GM19035 (cell line): ENCODE measurements at regions not wholly inside any gene's neighbourhood (a gene's known extent, or its start where the extent isn't known, plus 50 kb on each side); places are given as distances from the start of the nearest gene placed in this dataset.

Experiments used
- ATAC-seq: cut with Tn5 transposase; IDR thresholded peaks from one replicate; pipeline ENCODE4 v1.9.1; 2021; ENCODE audit not compliant: unreplicated experiment

DNA sequence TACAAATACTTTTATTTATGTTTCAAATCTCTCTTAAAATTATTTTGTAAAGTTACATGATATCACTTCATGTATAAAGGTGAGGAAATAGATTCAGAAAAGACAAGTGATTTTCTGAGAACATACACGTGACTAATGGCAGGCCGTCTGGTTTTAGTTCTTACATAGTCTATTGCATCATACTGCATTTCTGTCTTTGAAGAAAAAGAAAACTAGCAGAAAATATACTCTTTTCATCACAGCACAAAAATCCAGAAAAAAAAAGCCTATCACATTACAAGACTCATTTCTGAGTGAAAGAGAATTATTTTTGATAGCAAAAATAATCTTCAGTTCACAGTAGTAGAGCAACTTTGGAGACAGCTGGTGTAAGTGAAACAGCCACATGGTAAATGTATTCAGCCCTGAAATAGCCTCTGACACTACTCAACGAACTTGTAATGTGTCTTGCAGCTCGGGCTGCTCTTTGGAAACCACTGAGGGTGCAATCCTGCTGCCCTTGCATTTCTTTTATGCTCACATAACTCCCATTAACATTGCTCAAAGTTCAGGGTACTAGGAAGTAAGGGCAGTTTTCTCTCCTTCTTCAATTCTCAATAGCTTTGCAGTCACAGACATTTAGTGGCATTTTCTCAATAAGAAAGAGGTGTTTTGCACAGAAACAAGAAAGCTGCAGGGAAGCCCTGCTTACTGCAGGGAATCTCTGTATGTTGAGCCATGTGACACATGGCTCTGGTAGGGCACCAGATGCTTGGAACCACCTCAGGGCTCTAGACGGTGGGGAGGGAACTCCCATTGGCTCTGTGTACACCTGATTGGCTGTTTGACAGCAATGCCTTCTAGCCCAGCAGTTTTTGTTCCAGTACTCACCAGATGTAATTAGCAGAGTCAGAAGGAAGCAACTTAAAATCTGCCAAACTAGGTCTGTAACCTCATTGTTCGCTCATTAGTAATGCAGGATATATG lies 845.3 kb upstream of the PTPRD start:
- no peak for ATAC-seq

GRCh38 chr9:11469745-11470144 lies 856.9 kb upstream of the PTPRD start:
- ATAC-seq = no peak

DNA sequence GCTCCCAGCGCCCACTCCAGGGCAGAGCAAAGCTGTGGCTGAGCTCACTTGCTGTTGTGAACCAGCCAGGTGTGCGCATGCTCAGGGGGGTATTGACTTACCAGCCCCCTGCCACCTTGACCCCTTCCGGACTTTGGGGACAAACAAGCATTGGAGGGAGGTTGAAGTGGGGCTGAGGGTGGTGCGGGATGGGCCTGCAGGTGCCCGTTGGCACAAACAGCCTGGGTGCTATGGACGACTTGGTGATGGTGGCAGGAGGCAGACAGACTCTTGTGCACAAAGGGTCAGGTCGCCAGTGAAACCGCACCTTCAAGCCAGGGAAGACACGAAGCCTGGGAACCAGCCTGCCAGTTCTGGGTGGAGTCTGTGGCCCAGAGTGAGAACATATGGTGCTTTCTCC lies 858.5 kb upstream of the PTPRD start:
- ATAC-seq = no peak

DNA sequence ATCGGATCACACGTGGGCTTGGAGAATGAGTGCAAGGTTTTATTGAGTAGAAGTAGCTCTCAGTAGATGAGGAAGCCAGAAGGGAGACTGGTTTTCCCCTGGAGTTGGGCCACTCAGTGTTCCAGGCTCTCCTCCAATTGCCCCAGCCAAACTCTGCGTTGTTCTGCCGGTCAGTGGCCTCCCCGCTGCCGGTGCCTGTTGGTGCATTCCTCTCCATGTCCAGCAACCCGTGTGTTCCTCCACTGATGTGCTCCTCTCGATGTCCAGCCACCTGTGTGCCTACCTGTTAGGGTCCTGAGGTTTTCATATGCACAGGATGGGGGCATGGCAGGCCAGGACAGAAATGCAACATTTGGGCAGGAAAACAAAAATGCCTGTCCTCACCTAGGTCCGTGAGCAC lies 888.0 kb upstream of the PTPRD start:
- no peak for ATAC-seq

- ATAC-seq = no peak
Observed at GRCh38 chr9:11506980-11507379, 894.2 kb upstream of the PTPRD start.

DNA sequence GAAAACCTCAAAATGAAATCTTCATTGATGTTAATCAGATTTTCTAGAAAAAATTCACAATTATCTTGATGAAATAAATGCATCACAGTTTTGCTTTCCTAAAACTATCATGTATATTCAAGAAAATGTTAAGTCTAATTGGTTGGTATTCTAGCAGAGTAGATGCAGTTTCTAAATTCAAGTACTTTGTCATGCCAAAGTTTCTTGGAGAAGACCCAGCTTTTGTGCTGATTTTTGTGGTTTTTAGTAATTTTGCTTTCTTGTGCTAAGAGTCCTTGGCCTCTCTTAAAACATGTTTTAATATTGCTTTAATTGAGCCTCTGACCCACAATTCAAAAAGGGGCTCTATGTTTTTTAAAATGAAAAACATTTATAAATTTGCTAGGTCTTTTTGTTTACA lies 924.8 kb upstream of the PTPRD start:
- ATAC-seq = no peak

- ATAC-seq = no peak
Observed at GRCh38 chr9:11542781-11543180, 930.0 kb upstream of the PTPRD start.

GRCh38 chr9:11546231-11546630 lies 933.4 kb upstream of the PTPRD start:
- ATAC-seq = no peak

GRCh38 chr9:11549311-11549794 lies 936.6 kb upstream of the PTPRD start:
- no peak for ATAC-seq

GRCh38 chr9:11551106-11551505 lies 938.3 kb upstream of the PTPRD start:
- no peak for ATAC-seq

GRCh38 chr9:11558043-11558442 lies 945.2 kb upstream of the PTPRD start:
- no peak for ATAC-seq

DNA sequence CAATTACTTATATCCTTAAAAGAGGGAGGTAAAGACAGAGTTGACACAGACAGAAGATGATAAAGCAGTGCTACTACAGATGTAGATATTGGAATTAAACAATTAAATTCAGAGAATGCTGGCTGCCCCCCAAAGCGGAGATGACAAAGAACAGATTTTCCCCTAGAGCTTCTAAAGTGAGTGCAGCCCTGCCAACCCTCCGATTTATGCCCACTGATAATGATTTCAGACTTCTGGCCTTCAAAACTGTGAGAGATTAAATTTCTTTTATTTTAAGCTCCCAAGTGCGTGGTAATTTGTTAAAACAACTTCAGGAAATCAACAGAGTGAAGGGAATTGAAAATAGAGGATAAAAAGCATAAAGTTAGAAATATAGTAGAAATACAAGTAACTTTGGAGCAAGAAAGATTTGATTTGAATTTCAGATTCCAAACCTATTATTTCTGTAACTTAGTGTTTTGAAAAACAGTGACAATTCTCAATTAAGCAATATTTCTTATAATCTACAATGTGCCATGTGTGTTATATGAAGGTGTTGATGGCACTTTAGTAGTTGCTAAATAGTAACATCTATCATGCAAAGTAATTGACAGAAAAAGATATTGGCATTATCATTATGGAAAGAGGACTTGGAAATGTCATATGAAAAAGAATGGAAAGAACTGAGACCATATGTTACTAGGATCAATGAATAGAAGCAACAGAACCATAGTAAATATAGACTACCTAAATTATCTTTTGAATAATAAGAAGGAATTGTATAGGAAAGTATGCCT lies 946.4 kb upstream of the PTPRD start:
- no peak for ATAC-seq

DNA sequence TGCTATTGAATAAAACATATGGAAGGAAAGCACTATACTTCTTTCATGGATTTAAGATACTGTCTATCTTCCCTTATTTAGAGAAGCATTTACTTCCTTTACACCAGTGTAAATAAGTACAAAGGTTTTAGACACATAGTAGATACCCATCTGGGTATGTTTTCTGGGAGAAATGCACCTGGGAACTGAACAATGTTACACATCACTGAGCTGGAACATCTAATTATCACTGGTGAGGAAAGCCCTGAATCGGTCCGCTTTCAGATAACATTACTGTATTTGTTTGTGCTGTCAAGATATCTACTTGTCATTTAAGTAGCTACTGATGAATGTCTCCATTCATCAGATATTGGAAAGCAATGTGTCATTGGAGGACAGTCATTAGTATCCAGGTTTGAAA lies 964.7 kb upstream of the PTPRD start:
- no peak for ATAC-seq

GRCh38 chr9:11595756-11596155 lies 983.0 kb upstream of the PTPRD start:
- no peak for ATAC-seq

GRCh38 chr9:11618241-11618805 lies 1005.5 kb upstream of the PTPRD start:
- no peak for ATAC-seq

DNA sequence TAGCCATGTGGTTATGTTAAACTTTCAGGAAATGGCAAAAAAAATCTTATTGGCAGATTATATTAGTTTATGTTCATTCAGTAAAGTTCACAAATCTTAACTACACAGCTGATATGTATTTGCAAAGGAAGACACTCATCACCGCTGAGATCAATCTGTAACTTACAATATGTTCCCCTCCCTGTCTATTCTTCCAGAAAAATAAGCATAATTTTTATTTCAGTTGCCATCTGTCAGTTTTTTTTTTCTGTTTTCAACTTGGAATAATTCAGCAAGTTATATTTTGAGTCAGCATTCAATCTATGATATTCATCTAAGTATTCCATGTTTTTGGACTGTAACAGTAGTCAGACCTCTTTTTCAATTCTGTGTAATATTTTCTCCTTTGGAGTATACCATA lies 1019.9 kb upstream of the PTPRD start:
- no peak for ATAC-seq

DNA sequence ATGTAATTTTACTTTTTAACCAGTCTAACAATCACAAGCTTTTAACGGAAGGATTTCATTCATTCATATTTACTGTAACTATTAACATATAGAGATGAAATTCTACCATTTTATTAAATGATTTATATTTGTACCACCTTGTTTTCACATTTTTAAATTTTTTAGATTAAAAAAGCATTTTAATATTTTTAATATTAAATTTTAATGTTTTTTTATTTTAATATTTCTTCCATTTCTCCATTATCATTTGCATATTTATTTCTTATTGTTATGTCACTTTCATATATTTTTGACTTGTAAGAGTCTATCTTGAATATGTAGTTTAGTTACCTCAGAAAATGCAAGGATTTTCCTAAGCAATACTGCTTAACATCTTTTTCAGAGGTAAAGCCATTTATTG lies 1034.0 kb upstream of the PTPRD start:
- no peak for ATAC-seq

DNA sequence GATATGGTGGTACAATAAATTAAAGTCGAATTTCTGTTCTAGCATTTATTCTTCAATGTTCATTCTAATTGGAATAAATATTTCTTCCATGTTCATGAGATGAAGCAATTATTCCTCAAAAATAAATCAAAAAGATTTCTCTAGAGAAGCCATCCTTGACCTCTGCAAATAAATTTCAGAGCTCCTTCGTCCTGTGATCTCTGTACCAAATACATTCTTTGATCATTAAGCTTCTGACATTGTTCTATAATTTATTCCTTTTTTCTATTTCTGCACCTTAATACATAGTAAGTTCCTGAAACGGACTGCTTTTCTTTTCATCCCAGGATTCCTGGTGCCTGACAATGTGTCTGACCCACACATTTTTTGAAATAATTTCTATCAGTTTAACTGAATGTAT lies 1039.3 kb upstream of the TYRP1 start:
- ATAC-seq = no peak

DNA sequence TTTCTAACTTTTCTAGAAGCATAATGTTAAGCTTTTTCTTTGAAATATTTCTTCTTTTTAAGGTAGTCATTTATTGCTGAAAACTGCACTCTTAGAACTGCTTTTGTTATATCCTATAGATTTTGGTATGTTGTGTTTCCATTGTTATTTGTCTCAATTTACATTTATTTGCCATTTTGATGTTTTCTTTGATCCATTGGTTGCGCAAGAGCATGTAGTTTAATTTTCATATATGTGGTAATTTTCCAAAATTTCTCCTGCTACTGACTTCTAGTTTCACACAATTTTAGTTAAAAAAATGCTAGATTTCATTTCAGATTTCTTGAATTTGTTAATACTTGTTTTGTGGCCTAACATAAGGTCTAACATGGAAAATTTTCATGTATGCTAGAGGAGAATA lies 1029.3 kb upstream of the TYRP1 start:
- no peak for ATAC-seq

GRCh38 chr9:11676821-11677220 lies 1016.4 kb upstream of the TYRP1 start:
- ATAC-seq = no peak

- no peak for ATAC-seq
Observed at GRCh38 chr9:11686733-11687132, 1006.5 kb upstream of the TYRP1 start.

GRCh38 chr9:11697126-11697525 lies 996.1 kb upstream of the TYRP1 start:
- no peak for ATAC-seq
